OCI-LY7 (cell line): ENCODE measurements at regions not wholly inside any gene's neighbourhood (a gene's known extent, or its start where the extent isn't known, plus 50 kb on each side); places are given as distances from the start of the nearest gene placed in this dataset.

ENCODE experiments used
- BruUV-seq: library from RNA; stranded (reverse); fragments of 400-500 nt; replicated peaks from 2 replicates; lab custom pipeline; 2021; lab: Mats Ljungman, UMichigan
- CTCF ChIA-PET: fragments of 300-600 bp; sonication (Branson Sonifier 250); formaldehyde crosslinking; loops from one replicate; lab custom pipeline; 2022; ENCODE audit warnings: antibody characterized with exemption; ENCODE audit not compliant: unreplicated experiment; lab: Charles Lee
- POLR2A ChIA-PET: fragments of 300-600 bp; sonication (Branson Sonifier 250); formaldehyde crosslinking; loops from one replicate; lab custom pipeline; 2022; ENCODE audit warnings: antibody characterized with exemption; lab: Charles Lee
- DNase-seq: peaks from one replicate; pipeline ENCODE4 v3.0.0-alpha.2; 2015; ENCODE audit warnings: low spot score
- H2AFZ ChIP-seq: fragments of 200-600 bp; sonication (generic), shearing (Covaris generic); 2 replicates; pipeline ENCODE4 v1.6.1; 2014; ENCODE audit warnings: mild to moderate bottlenecking, antibody characterized with exemption, low read length, moderate library complexity
- H3K27ac ChIP-seq: fragments of 200-600 bp; sonication (generic); 2 replicates; pipeline ENCODE4 v1.5.1; 2014; ENCODE audit warnings: mixed run types, low read depth, mild to moderate bottlenecking, moderate library complexity, low read length, inconsistent platforms; ENCODE audit not compliant: poor library complexity, severe bottlenecking
- H3K36me3 ChIP-seq: fragments of 200-600 bp; sonication (generic); 2 replicates; pipeline ENCODE4 v1.6.1; 2014; ENCODE audit warnings: mild to moderate bottlenecking, antibody characterized with exemption, low read length, moderate library complexity, mixed read lengths; ENCODE audit not compliant: insufficient read depth
- H3K4me1 ChIP-seq: fragments of 200-600 bp; sonication (generic); 2 replicates; pipeline ENCODE4 v1.5.1; 2014; ENCODE audit warnings: mild to moderate bottlenecking, low read length; ENCODE audit not compliant: insufficient read depth, poor library complexity, severe bottlenecking
- H3K4me2 ChIP-seq: fragments of 200-600 bp; sonication (generic); 2 replicates; pipeline ENCODE4 v1.6.1; 2014; ENCODE audit warnings: mild to moderate bottlenecking, low read length
- H3K4me3 ChIP-seq: fragments of 200-600 bp; sonication (generic); 2 replicates; pipeline ENCODE4 v1.5.1; 2014; ENCODE audit warnings: mild to moderate bottlenecking, low read depth, low read length; ENCODE audit not compliant: poor library complexity, severe bottlenecking
- H3K79me2 ChIP-seq: fragments of 200-600 bp; sonication (generic); 2 replicates; pipeline ENCODE4 v1.6.1; 2016; ENCODE audit warnings: low read depth, mild to moderate bottlenecking, low read length, moderate library complexity, mixed read lengths; ENCODE audit not compliant: insufficient read depth
- H3K9me2 ChIP-seq: fragments of 200-600 bp; sonication (generic); 2 replicates; pipeline ENCODE4 v1.6.1; 2016; ENCODE audit warnings: mild to moderate bottlenecking, low read length, mixed read lengths; ENCODE audit not compliant: insufficient read depth
- H3K9me3 ChIP-seq: fragments of 200-600 bp; sonication (generic); 2 replicates; pipeline ENCODE4 v1.6.1; 2014; ENCODE audit warnings: mild to moderate bottlenecking, mixed run types, low read length, mixed read lengths
- H4K20me1 ChIP-seq: fragments of 200-600 bp; sonication (generic); 2 replicates; pipeline ENCODE4 v1.6.1; 2014; ENCODE audit warnings: mild to moderate bottlenecking, antibody characterized with exemption, low read length, moderate library complexity, mixed read lengths; ENCODE audit not compliant: insufficient read depth
- CTCF ChIP-seq: fragments of 200-600 bp; sonication (generic); conservative IDR thresholded peaks from 2 replicates; pipeline ENCODE4 v1.5.1; 2014; ENCODE audit warnings: mild to moderate bottlenecking, antibody characterized with exemption, low read length, moderate library complexity, mixed read lengths
- EZH2phosphoT487 ChIP-seq: fragments of 200-600 bp; sonication (generic); IDR thresholded peaks from 2 replicates; pipeline ENCODE4 v1.6.1; 2018; ENCODE audit warnings: low read depth, borderline replicate concordance, mild to moderate bottlenecking, mixed run types, antibody characterized with exemption, low read length, moderate library complexity, mixed read lengths
- intact Hi-C: fragments of 100-400 bp; cut with micrococcal nuclease; formaldehyde crosslinking; loops from one replicate; pipeline ENCODE4 v1.10.0; 2022; ENCODE audit not compliant: unreplicated experiment

- Histone ChIP-seq H3K79me2 (no peaks in the 10 kb centered on the region), H3K4me2 (no peak overlapping the region), H4K20me1 (no peaks in the 10 kb centered on the region), H3K36me3 (no peaks in the 10 kb centered on the region), H3K27ac (no peak overlapping the region), H2AFZ (no peak overlapping the region), H3K9me2 (no peaks in the 10 kb centered on the region), H3K9me3 (no peaks in the 10 kb centered on the region), H3K4me1 (no peaks in the 10 kb centered on the region), H3K4me3 (no peak overlapping the region)
- BruUV-seq, result no TSS peak
- TF ChIP-seq EZH2phosphoT487 (no peak), CTCF (no peak)
- no peak for DNase-seq
- POLR2A ChIA-PET, result interaction anchor here (0.6 kb wide), 1 partner anchor 437 kb away, joined by 4 read pairs; no protein-coding TSS in a partner anchor
- CTCF ChIA-PET, result no interaction called here
- intact Hi-C loops, result no loop called here
Measured at GRCh38 chr18:27564066-27564465, 379.0 kb upstream of the CHST9 start.

- ChIA-PET POLR2A (interaction anchor here (0.6 kb wide), 1 partner anchor 30 kb away, joined by 3 read pairs; no protein-coding TSS in a partner anchor), CTCF (interaction anchor here (0.6 kb wide), 1 partner anchor 1172 kb away, joined by 3 read pairs; no protein-coding TSS in a partner anchor)
- Histone ChIP-seq H3K4me2 (no peak overlapping the region), H3K4me1 (no peaks in the 10 kb centered on the region), H3K9me2 (no peaks in the 10 kb centered on the region), H3K9me3 (no peaks in the 10 kb centered on the region), H3K27ac (no peak overlapping the region), H3K79me2 (no peaks in the 10 kb centered on the region), H3K36me3 (no peaks in the 10 kb centered on the region), H2AFZ (no peak overlapping the region), H4K20me1 (no peaks in the 10 kb centered on the region), H3K4me3 (no peak overlapping the region)
- no TSS peak for BruUV-seq
- intact Hi-C loops, result no loop called here
- no peak for DNase-seq
- TF ChIP-seq CTCF (no peak), EZH2phosphoT487 (no peak)
Measured at GRCh38 chr18:27558388-27559155, 373.5 kb upstream of the CHST9 start.

GRCh38 chr18:27556741-27557140, 371.6 kb upstream of the CHST9 start:
- Histone ChIP-seq H4K20me1 (no peaks in the 10 kb centered on the region), H3K4me1 (no peaks in the 10 kb centered on the region), H3K9me3 (no peaks in the 10 kb centered on the region), H3K4me3 (no peak overlapping the region), H3K4me2 (no peak overlapping the region), H2AFZ (no peak overlapping the region), H3K79me2 (no peaks in the 10 kb centered on the region), H3K36me3 (no peaks in the 10 kb centered on the region), H3K9me2 (no peaks in the 10 kb centered on the region), H3K27ac (no peak overlapping the region)
- no peak for DNase-seq
- ChIA-PET POLR2A (no interaction called here), CTCF (no interaction called here)
- no peak for TF ChIP-seq EZH2phosphoT487
- TF ChIP-seq CTCF, result no peak
- no TSS peak for BruUV-seq
- intact Hi-C loops, result no loop called here
